Cardiac muscle cell (in vitro differentiated cells and primary cell): ENCODE measurements at regions not wholly inside any gene's neighbourhood (a gene's known extent, or its start where the extent isn't known, plus 50 kb on each side); places are given as distances from the start of the nearest gene placed in this dataset.

ENCODE experiments used
- DNase-seq, 2 donors: peaks; one replicate each; pipeline versions ENCODE4 v3.0.0 to v3.0.0-alpha.2; 2010 to 2017; ENCODE audit warnings: low read depth in 1 of 2, low spot score in 1 of 2
- H3K27ac ChIP-seq: fragments of 200-600 bp; sonication (generic); 2 replicates; pipeline ENCODE4 v1.5.1; 2016
- H3K27me3 ChIP-seq: fragments of 200-600 bp; sonication (generic); 2 replicates; pipeline ENCODE4 v1.6.0; 2016; ENCODE audit warnings: control low read depth
- H3K36me3 ChIP-seq: fragments of 200-600 bp; sonication (generic); 2 replicates; pipeline ENCODE4 v1.5.1; 2016; ENCODE audit warnings: control low read depth
- H3K4me1 ChIP-seq: fragments of 200-600 bp; sonication (generic); 2 replicates; pipeline ENCODE4 v1.8.1; 2017; ENCODE audit warnings: low read depth, mild to moderate bottlenecking, mixed run types
- H3K4me3 ChIP-seq: fragments of 200-600 bp; sonication (generic); 2 replicates; pipeline ENCODE4 v1.5.1; 2016; ENCODE audit warnings: mild to moderate bottlenecking
- H3K9me3 ChIP-seq: fragments of 200-600 bp; sonication (generic); 2 replicates; pipeline ENCODE4 v1.5.1; 2017; ENCODE audit warnings: low read depth, mild to moderate bottlenecking, control low read depth
- CTCF ChIP-seq: IDR thresholded peaks from 2 replicates; pipeline ENCODE4 v1.5.1; 2012; ENCODE audit warnings: low read depth, mild to moderate bottlenecking, low read length

GRCh38 chr1:208616776-208617175, 372.6 kb upstream of the PLXNA2 start:
- Histone ChIP-seq H3K27me3 (no peaks in the 10 kb centered on the region), H3K4me1 (no peaks in the 10 kb centered on the region), H3K27ac (no peak overlapping the region), H3K36me3 (no peaks in the 10 kb centered on the region), H3K9me3 (no peaks in the 10 kb centered on the region), H3K4me3 (no peak overlapping the region)
- no peak for DNase-seq
- no peak for TF ChIP-seq CTCF

GRCh38 chr1:208628022-208628914, 384.1 kb upstream of the PLXNA2 start:
- no peak for TF ChIP-seq CTCF
- Histone ChIP-seq H3K27ac (no peak overlapping the region), H3K9me3 (no peaks in the 10 kb centered on the region), H3K36me3 (no peaks in the 10 kb centered on the region), H3K4me3 (no peak overlapping the region), H3K27me3 (no peaks in the 10 kb centered on the region), H3K4me1 (peaks cover 8% of the 10 kb centered on the region)
- DNase-seq: no peak

- Histone ChIP-seq H3K36me3 (no peaks in the 10 kb centered on the region), H3K4me1 (peaks cover 8% of the 10 kb centered on the region), H3K9me3 (no peaks in the 10 kb centered on the region), H3K27me3 (no peaks in the 10 kb centered on the region), H3K4me3 (no peak overlapping the region), H3K27ac (no peak overlapping the region)
- TF ChIP-seq CTCF: no peak
- no peak for DNase-seq
Observed at GRCh38 chr1:208631092-208631491, 386.9 kb upstream of the PLXNA2 start.

GRCh38 chr1:208631506-208631905, 387.3 kb upstream of the PLXNA2 start:
- no peak for TF ChIP-seq CTCF
- H3K27me3 ChIP-seq: no peaks in the 10 kb centered on the region
- DNase-seq: no peak
- no peaks in the 10 kb centered on the region for H3K9me3 ChIP-seq
- H3K27ac ChIP-seq: no peak overlapping the region
- H3K4me3 ChIP-seq: no peak overlapping the region
- peaks cover 8% of the 10 kb centered on the region for H3K4me1 ChIP-seq
- H3K36me3 ChIP-seq: no peaks in the 10 kb centered on the region

- no peak for DNase-seq
Observed at GRCh38 chr1:208634346-208635140, 390.4 kb upstream of the PLXNA2 start.

More at GRCh38 chr1:208634346-208635140, 390.4 kb upstream of the PLXNA2 start:
- no peaks in the 10 kb centered on the region for H3K27me3 ChIP-seq
- H3K27ac ChIP-seq: no peak overlapping the region
- no peaks in the 10 kb centered on the region for H3K9me3 ChIP-seq
- no peak overlapping the region for H3K4me3 ChIP-seq
- peaks cover 3% of the 10 kb centered on the region for H3K4me1 ChIP-seq
- TF ChIP-seq CTCF: no peak
- no peaks in the 10 kb centered on the region for H3K36me3 ChIP-seq
